Fibroblast of villous mesenchyme (primary cell): ENCODE measurements at regions not wholly inside any gene's neighbourhood (a gene's known extent, or its start where the extent isn't known, plus 50 kb on each side); places are given as distances from the start of the nearest gene placed in this dataset.
"Not testable (repeated sequence)": the region's sequence is repeated elsewhere in the genome, so short reads cannot be mapped to it uniquely, and the experiment has no call there.

ENCODE experiments used
- DNase-seq: peaks from one replicate; pipeline ENCODE4 v3.0.0-alpha.2; 2010; ENCODE audit warnings: low read depth
- H3K4me3 ChIP-seq: 2 replicates; pipeline ENCODE4 v1.5.1; 2011; ENCODE audit warnings: low read depth, mild to moderate bottlenecking, low read length
- TF ChIP-seq, protein P1 (sequence below): IDR thresholded peaks from 2 replicates; pipeline ENCODE4 v1.5.1; 2012; ENCODE audit warnings: low read depth, mild to moderate bottlenecking, low read length; ENCODE audit not compliant: insufficient read depth

DNA sequence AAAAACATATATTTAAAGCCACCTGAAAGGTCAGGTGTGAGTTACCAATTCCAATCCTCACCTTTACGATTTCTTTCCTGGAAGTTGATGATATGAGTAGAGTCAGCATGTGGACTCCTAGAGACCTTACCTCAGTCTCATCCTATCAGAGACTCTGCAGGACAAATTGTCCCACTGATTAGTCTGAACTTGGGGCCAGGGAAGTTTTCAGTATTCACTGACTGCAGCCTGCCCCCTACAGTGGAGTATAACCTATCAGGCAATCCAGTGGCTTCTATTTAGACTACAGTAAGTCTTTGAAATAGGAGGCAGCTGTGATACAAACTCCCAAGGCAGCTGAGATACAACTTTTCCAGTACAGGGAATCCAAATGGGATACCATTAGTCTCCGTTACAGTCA lies 449.4 kb upstream of the CDH10 start:
- no peak for DNase-seq
- no peak overlapping the region for H3K4me3 ChIP-seq
- TF ChIP-seq, protein P1, sequence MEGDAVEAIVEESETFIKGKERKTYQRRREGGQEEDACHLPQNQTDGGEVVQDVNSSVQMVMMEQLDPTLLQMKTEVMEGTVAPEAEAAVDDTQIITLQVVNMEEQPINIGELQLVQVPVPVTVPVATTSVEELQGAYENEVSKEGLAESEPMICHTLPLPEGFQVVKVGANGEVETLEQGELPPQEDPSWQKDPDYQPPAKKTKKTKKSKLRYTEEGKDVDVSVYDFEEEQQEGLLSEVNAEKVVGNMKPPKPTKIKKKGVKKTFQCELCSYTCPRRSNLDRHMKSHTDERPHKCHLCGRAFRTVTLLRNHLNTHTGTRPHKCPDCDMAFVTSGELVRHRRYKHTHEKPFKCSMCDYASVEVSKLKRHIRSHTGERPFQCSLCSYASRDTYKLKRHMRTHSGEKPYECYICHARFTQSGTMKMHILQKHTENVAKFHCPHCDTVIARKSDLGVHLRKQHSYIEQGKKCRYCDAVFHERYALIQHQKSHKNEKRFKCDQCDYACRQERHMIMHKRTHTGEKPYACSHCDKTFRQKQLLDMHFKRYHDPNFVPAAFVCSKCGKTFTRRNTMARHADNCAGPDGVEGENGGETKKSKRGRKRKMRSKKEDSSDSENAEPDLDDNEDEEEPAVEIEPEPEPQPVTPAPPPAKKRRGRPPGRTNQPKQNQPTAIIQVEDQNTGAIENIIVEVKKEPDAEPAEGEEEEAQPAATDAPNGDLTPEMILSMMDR, result no peak

DNA sequence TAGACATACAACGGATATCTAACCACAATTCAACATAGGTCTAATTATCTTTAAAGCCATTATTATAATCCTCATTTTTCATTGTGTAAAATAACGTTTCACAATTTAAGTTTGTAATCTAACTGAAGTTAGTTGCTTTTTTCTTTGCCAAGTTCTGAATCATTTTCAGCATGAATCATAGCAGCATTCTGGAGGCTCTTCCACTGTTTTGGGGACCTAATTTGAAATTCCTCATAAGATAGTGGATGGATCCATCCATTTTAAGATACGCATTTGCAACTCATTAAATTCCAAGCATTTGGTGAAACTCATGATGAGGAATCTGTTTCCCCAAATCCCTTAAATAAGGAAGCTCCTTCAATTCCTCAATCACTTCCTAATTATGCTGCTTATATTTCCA lies 447.1 kb upstream of the CDH10 start:
- DNase-seq, result no peak
- TF ChIP-seq, protein P1, result no peak
- no peak overlapping the region for H3K4me3 ChIP-seq

DNA sequence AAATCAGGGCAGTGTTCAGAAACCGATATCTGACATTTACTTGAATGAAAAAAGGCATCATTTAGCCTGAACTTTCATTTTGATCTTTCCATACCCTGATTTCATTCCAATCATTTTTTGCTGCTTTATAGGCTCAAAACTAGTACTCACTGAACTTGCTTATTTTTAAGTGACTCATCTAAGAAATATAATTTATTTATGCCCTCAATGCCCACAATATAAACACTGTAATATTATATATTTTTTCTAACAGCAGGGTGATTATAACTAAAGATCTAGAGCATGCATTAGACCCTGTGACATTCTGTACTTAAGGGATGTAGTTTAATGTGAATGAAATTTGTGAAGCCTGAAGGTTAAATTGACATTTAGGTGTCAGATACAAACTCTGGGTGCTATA lies 446.1 kb upstream of the CDH10 start:
- TF ChIP-seq, protein P1, result no peak
- no peak overlapping the region for H3K4me3 ChIP-seq
- no peak for DNase-seq

DNA sequence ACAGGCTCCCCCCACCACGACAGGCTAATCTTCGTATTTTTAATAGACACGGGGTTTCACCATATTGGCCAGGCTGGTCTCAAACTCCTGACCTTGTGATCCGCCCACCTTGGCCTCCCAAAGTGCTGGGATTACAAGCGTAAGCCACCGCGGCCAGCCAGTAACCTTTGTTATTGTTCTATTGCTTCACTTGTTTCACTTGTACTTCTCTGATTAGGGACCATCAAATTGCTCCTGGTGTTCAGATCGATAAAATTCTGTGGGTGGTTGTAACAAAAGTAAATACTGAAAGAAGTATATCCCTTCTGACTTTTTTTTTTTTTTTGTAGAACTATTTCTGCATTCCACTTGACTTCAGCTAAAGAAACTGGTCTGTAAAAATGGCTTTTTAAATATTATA lies 445.5 kb upstream of the CDH10 start:
- DNase-seq, result no peak
- TF ChIP-seq, protein P1, result no peak
- H3K4me3 ChIP-seq, result no peak overlapping the region

DNA sequence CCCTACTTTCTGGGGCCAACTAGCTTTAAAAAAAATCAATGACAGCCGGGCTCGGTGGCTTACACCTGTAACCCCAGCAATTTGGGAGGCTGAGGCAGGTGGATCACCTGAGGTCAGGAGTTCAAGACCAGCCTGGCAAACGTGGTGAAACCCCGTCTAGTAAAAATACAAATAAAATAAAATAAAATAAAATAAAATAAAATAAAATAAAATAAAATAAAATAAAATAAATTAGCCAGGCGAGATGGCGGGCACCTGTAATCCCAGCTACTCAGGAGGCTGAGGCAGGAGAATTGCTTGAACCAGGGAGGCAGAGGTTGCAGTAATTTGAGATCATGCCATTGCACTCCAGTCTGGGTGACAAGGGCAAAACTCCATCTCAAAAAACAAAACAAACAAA lies 443.9 kb upstream of the CDH10 start:
- H3K4me3 ChIP-seq, DNase-seq: not testable (repeated sequence)

DNA sequence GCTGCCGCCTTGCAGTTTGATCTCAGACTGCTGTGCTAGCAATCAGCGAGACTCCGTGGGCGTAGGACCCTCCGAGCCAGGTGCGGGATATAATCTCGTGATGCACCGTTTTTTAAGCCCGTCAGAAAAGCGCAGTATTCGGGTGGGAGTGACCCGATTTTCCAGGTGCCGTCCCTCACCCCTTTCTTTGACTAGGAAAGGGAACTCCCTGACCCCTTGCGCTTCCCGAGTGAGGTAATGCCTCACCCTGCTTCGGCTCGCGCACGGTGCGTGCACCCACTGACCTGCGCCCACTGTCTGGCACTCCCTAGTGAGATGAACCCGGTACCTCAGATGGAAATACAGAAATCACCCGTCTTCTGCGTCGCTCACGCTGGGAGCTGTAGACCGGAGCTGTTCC lies 438.5 kb upstream of the CDH10 start:
- not testable (repeated sequence) for DNase-seq, H3K4me3 ChIP-seq

DNA sequence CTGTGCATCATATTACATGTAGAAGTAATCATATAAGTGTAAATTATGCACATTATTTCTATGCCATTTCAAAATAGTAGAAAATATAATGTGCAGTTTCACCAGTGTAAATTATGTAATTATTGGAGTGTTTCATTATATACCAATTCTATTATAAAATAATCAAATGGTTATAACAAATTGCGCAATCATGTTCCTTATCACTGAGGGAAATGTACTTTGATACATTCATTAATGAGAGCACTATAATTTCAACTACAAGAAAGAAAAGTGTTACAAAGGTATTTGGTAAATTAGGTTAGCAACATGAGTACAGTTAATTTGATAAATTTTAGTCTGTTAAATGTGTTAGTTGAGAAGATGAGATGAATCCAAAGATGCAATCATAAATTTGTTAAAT lies 421.5 kb upstream of the CDH10 start:
- TF ChIP-seq, protein P1, result no peak
- no peak for DNase-seq
- no peak overlapping the region for H3K4me3 ChIP-seq

DNA sequence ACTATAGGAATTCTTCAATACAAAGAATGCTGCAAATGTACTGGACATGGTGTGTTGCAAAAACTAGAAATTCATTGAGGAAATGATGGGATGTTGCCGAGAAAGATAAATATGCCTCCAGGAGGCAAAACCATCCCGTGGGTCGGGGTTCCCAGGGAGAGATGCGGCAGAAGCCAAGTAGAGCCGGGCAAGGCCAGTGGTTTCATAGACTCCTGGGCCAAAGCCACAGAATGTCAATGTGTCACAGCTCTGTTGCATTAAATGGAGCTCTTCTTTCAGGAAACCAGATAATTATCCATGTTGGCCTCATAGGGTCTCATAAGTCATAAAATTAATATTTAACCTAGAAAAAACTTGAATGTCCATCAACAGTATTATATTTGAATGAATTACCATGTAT lies 419.5 kb upstream of the CDH10 start:
- DNase-seq, result no peak
- H3K4me3 ChIP-seq, result no peak overlapping the region
- TF ChIP-seq, protein P1, result no peak
